AG04450 (cell line): ENCODE measurements at regions not wholly inside any gene's neighbourhood (a gene's known extent, or its start where the extent isn't known, plus 50 kb on each side); places are given as distances from the start of the nearest gene placed in this dataset.

Source experiments
- CTCF ChIA-PET: fragments of 300-600, 350-600 bp; formaldehyde crosslinking; extraction: SDS; loops from one replicate; lab custom pipeline; 2022; ENCODE audit warnings: antibody characterized with exemption, inconsistent platforms; lab: Charles Lee
- POLR2A ChIA-PET: fragments of 350-600 bp; formaldehyde crosslinking; extraction: SDS; loops from one replicate; lab custom pipeline; 2021; ENCODE audit warnings: antibody characterized with exemption, inconsistent platforms; lab: Yijun Ruan, JAX
- DNase-seq: peaks from one replicate; pipeline ENCODE4 v3.0.0-alpha.2; 2011; ENCODE audit warnings: low read depth, low spot score
- H3K27ac ChIP-seq: one replicate; pipeline ENCODE4 v1.5.1; 2012; ENCODE audit warnings: low read depth, low read length, control low read depth
- H3K27me3 ChIP-seq: one replicate; pipeline ENCODE4 v1.6.0; 2012; ENCODE audit warnings: low read length; ENCODE audit not compliant: control insufficient read depth, insufficient read depth
- H3K4me3 ChIP-seq: 2 replicates; pipeline ENCODE4 v1.5.1; 2011; ENCODE audit warnings: mild to moderate bottlenecking, low read depth, low read length, control low read depth
- H3K9me3 ChIP-seq: 2 replicates; pipeline ENCODE4 v1.5.1; 2012; ENCODE audit warnings: low read length; ENCODE audit not compliant: control insufficient read depth, insufficient read depth
- CTCF ChIP-seq: IDR thresholded peaks from 2 replicates; pipeline ENCODE4 v1.5.1; 2011; ENCODE audit warnings: low read depth, low read length, control low read depth, inconsistent platforms

- ChIA-PET CTCF (no interaction called here), POLR2A (no interaction called here)
- Histone ChIP-seq H3K27me3 (no peaks in the 10 kb centered on the region), H3K27ac (no peak overlapping the region), H3K4me3 (no peak overlapping the region), H3K9me3 (no peaks in the 10 kb centered on the region)
- TF ChIP-seq CTCF = no peak
- no peak for DNase-seq
Observed at GRCh38 chr15:87573039-87573438, 683.5 kb downstream of the NTRK3 start.

GRCh38 chr15:87572381-87572910 is 684.1 kb downstream of the NTRK3 start:
- no peak overlapping the region for H3K4me3 ChIP-seq
- POLR2A ChIA-PET = no interaction called here
- no peaks in the 10 kb centered on the region for H3K9me3 ChIP-seq
- no peaks in the 10 kb centered on the region for H3K27me3 ChIP-seq
- H3K27ac ChIP-seq = no peak overlapping the region
- no peak for DNase-seq
- TF ChIP-seq CTCF = no peak
- CTCF ChIA-PET = no interaction called here

- Histone ChIP-seq H3K27me3 (peaks cover 2% of the 10 kb centered on the region), H3K4me3 (no peak overlapping the region), H3K27ac (no peak overlapping the region), H3K9me3 (no peaks in the 10 kb centered on the region)
- TF ChIP-seq CTCF = no peak
- POLR2A ChIA-PET = interaction anchor here (0.6 kb wide), 1 partner anchor 216 kb away, joined by 5 read pairs; no protein-coding TSS in a partner anchor
- DNase-seq = no peak
- CTCF ChIA-PET = no interaction called here
Observed at GRCh38 chr15:87570206-87570605, 686.3 kb downstream of the NTRK3 start.

- ChIA-PET CTCF (no interaction called here), POLR2A (no interaction called here)
- Histone ChIP-seq H3K27ac (no peak overlapping the region), H3K9me3 (no peaks in the 10 kb centered on the region; the same call in 1 of the 2 replicates), H3K27me3 (peaks cover 2% of the 10 kb centered on the region), H3K4me3 (no peak overlapping the region)
- DNase-seq = no peak
- TF ChIP-seq CTCF = no peak
Observed at GRCh38 chr15:87569581-87569980, 687.0 kb downstream of the NTRK3 start.

- POLR2A ChIA-PET = no interaction called here
- H3K9me3 ChIP-seq = no peaks in the 10 kb centered on the region; the same call in 1 of the 2 replicates
- CTCF ChIA-PET = interaction anchor here (1.1 kb wide), 1 partner anchor 38 kb away, joined by 3 read pairs; no protein-coding TSS in a partner anchor
- no peak for TF ChIP-seq CTCF
- no peak overlapping the region for H3K4me3 ChIP-seq
- DNase-seq = no peak
- peaks cover 2% of the 10 kb centered on the region for H3K27me3 ChIP-seq
- H3K27ac ChIP-seq = no peak overlapping the region
Observed at GRCh38 chr15:87567406-87568030, 689.0 kb downstream of the NTRK3 start.
